ENCODE measurements at regions not wholly inside any gene's neighbourhood (a gene's known extent, or its start where the extent isn't known, plus 50 kb on each side); places are given as distances from the start of the nearest gene placed in this dataset.

DNA sequence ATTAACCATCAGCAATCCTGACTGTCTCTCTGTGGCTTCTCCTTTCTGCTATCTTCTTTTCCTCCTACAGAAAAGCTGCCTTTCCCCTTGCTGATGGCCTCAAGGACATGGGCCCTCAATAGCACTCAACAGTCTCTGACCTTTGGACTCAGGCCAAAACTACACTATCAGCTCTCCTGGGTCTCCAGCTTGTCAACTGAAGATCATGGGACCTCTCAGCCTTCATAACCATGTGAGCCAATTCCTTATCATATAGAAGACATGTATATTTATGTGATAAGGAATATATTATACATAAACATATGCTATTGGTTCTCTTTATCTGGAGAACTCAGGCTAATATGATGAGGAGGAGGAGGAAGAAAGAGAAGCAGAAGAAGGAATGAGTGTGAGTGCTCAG lies 91.8 kb upstream of the GJB5 start:
- Histone ChIP-seq H3K4me3 (no peak overlapping the region), H3K9me3 (no peaks in the 10 kb centered on the region), H3K36me3 (no peaks in the 10 kb centered on the region), H3K4me1 (no peaks in the 10 kb centered on the region), H3K27me3 (no peaks in the 10 kb centered on the region), H3K27ac (no peak overlapping the region)
- TF ChIP-seq POLR2A (IDR thresholded peaks at IDR 0.05) (no peak), CTCF (IDR thresholded peaks at IDR 0.05) (no peak), EP300 (IDR thresholded peaks at IDR 0.05) (no peak)
- DNase-seq (ENCODE audit: low spot score in 2 of 2), result no peak

DNA sequence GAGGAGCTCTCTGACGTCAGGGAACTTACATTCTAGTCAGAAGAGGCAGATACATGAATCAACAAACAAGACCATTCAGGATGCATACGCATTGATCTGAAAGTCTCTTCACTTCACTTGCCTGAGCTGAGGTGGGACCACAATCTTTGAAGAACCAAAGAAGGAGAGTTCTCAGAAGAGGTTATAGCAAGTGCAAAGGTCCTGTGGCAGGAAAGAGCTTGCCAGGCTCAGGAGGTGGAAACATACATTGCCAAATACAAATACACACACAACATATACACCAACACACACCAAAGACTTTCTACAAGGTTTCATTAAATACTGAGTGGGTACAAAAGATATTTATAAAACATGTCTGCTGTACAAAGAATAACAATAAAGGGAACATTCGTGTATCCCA lies 86.8 kb upstream of the GJB5 start:
- H3K4me1 ChIP-seq, result no peaks in the 10 kb centered on the region
- H3K36me3 ChIP-seq, result no peaks in the 10 kb centered on the region
- no peak for DNase-seq (ENCODE audit: low spot score in 2 of 2)
- 82 to 86% methylated on average over 3 of the region's 3 CpGs for WGBS, 2 donors
- no peaks in the 10 kb centered on the region for H3K27me3 ChIP-seq
- no peak overlapping the region for H3K4me3 ChIP-seq
- H3K27ac ChIP-seq, result no peak overlapping the region
- H3K9me3 ChIP-seq, result peaks cover 0 to 13% (median 0%) of the 10 kb centered on the region in 4 donors
- TF ChIP-seq POLR2A (IDR thresholded peaks at IDR 0.05) (no peak), CTCF (IDR thresholded peaks at IDR 0.05) (no peak)

GRCh38 chr1:34670982-34671381 lies 83.9 kb upstream of the GJB5 start:
- no peaks in the 10 kb centered on the region for H3K4me1 ChIP-seq
- H3K9me3 ChIP-seq, result peaks cover 0 to 13% (median 0%) of the 10 kb centered on the region in 4 donors
- H3K36me3 ChIP-seq, result no peaks in the 10 kb centered on the region
- DNase-seq (ENCODE audit: low spot score in 2 of 2), result no peak
- H3K4me3 ChIP-seq, result no peak overlapping the region
- H3K27ac ChIP-seq, result no peak overlapping the region
- 48 to 75% methylated on average over 4 to 7 of the region's 7 CpGs for WGBS, 2 donors
- no peak for TF ChIP-seq EP300 (IDR thresholded peaks at IDR 0.05)
- no peak for TF ChIP-seq POLR2A (IDR thresholded peaks at IDR 0.05)
- no peak for TF ChIP-seq CTCF (IDR thresholded peaks at IDR 0.05)
- no peaks in the 10 kb centered on the region for H3K27me3 ChIP-seq

GRCh38 chr1:34671887-34672286 lies 83.0 kb upstream of the GJB5 start:
- DNase-seq (ENCODE audit: low spot score in 2 of 2), result no peak
- no peak overlapping the region for H3K27ac ChIP-seq
- TF ChIP-seq CTCF (IDR thresholded peaks at IDR 0.05) (no peak), EP300 (IDR thresholded peaks at IDR 0.05) (no peak), POLR2A (IDR thresholded peaks at IDR 0.05) (no peak)
- H3K4me1 ChIP-seq, result no peaks in the 10 kb centered on the region
- no peaks in the 10 kb centered on the region for H3K27me3 ChIP-seq
- no peaks in the 10 kb centered on the region for H3K36me3 ChIP-seq
- no peak overlapping the region for H3K4me3 ChIP-seq
- peaks cover 0 to 13% (median 0%) of the 10 kb centered on the region in 4 donors for H3K9me3 ChIP-seq

DNA sequence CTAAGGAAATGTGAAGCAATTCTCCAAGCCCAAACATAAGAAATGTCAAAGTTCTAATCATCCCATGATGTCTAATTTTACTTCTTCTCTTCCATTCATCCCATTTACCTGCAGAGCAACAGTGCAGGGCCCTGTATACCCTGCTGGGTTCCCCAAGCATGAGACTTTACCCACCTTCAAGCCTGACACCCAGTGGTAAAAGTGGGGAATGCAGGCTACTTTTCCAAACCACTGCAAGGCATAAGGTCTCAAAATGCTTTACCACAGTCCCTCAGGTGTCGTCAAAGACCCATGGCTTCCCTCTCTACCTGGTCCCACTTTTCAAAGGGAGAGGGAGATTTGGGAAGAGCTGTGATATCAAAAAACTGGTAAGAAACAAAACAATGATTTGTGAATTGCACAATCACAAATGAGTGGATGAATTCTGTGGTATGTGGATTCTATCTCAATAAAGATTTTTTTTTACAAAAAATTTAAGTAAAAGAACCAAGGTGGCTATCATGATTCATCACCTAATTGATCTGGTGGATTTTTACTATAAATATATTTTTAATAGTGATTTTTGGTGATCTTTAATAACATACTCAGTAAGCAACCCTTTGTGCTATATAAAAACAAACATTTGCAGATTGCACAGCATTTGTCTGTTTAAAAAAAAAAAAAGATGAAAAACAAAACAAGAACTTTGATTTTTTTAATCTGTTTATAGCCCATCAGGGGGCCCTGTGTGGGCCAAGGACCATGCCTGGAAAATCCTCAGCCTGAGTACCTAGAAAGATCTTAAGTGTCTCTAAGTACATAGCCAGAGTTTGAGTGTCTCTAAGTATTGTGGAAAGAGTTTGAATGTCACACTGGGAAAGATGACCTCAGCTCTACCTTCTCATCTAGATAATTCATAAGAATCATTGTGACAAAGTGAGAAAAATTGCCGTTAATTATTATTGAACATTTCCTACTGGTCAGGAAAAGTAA lies 73.1 kb upstream of the GJB5 start:
- peak; percentile 31 to 66 for DNase-seq (ENCODE audit: low spot score in 2 of 2)
- TF ChIP-seq EP300 (IDR thresholded peaks at IDR 0.05) (no peak), CTCF (IDR thresholded peaks at IDR 0.05) (peak; percentile 46 to 64 (median 60))
- Histone ChIP-seq H3K9me3 (peaks cover 0 to 9% (median 0%) of the 10 kb centered on the region in 4 donors), H3K4me3 (no peak overlapping the region), H3K27me3 (no peaks in the 10 kb centered on the region), H3K27ac (no peak overlapping the region), H3K36me3 (no peaks in the 10 kb centered on the region), H3K4me1 (no peaks in the 10 kb centered on the region)
- 48 to 50% methylated on average over 2 of the region's 2 CpGs for WGBS, 2 donors
